ENCODE measurements at regions not wholly inside any gene's neighbourhood (a gene's known extent, or its start where the extent isn't known, plus 50 kb on each side); places are given as distances from the start of the nearest gene placed in this dataset.

DNA sequence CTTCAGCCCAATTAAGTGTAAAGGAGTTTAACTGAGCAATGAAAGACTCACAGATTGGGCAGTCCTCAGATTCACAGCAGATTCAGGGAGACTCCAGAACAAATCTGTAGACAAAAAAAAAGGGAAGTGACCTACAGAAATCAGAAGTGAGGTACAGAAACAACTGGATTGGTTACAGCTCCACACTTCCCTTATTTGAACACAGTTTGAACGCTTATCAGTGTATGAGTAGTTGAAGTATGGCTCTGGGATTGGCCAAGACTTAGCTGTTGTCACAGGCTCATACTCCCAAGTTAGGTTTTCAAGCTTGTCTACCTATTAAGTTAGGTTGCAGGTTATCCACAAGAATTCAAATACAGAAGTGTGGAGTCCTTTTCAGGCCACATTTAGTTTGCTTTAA is 112.4 kb upstream of the ELOVL6 start:
- POLR2A ChIA-PET = no interaction called here
- Histone ChIP-seq H3K27ac (no peak overlapping the region), H3K9me3 (no peaks in the 10 kb centered on the region), H3K4me3 (no peak overlapping the region), H3K4me1 (no peaks in the 10 kb centered on the region), H3K4me2 (no peak overlapping the region)
- CTCF ChIA-PET = interaction anchor here (1.0 kb wide), 1 partner anchor 261 kb away, joined by 3 read pairs; no protein-coding TSS in a partner anchor
- TF ChIP-seq, protein P1, sequence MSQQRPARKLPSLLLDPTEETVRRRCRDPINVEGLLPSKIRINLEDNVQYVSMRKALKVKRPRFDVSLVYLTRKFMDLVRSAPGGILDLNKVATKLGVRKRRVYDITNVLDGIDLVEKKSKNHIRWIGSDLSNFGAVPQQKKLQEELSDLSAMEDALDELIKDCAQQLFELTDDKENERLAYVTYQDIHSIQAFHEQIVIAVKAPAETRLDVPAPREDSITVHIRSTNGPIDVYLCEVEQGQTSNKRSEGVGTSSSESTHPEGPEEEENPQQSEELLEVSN (IDR thresholded peaks at IDR 0.05; ENCODE audit: borderline replicate concordance, low read depth) = no peak
- TF ChIP-seq NFE2L2 (conservative IDR thresholded peaks at IDR 0.05; ENCODE audit: low read length) = no peak
- no peak for TF ChIP-seq CBX8 (IDR thresholded peaks at IDR 0.05)
- TF ChIP-seq CHD4 (IDR thresholded peaks at IDR 0.05; ENCODE audit: borderline replicate concordance) = no peak
- no peak for TF ChIP-seq GATA3 (IDR thresholded peaks at IDR 0.05; ENCODE audit: borderline replicate concordance)
- TF ChIP-seq, protein P2, sequence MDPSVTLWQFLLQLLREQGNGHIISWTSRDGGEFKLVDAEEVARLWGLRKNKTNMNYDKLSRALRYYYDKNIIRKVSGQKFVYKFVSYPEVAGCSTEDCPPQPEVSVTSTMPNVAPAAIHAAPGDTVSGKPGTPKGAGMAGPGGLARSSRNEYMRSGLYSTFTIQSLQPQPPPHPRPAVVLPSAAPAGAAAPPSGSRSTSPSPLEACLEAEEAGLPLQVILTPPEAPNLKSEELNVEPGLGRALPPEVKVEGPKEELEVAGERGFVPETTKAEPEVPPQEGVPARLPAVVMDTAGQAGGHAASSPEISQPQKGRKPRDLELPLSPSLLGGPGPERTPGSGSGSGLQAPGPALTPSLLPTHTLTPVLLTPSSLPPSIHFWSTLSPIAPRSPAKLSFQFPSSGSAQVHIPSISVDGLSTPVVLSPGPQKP (IDR thresholded peaks at IDR 0.05; ENCODE audit: low read depth, low read length) = no peak
- TF ChIP-seq SMC3 (IDR thresholded peaks at IDR 0.05) = no peak
- no peak for TF ChIP-seq RFX5 (IDR thresholded peaks at IDR 0.05)
- TF ChIP-seq TFCP2L1 (CRISPR knock-in tag; IDR thresholded peaks at IDR 0.05) = no peak
- TF ChIP-seq BHLHE40 (IDR thresholded peaks at IDR 0.05; ENCODE audit: low read depth, low read length) = no peak
- no peak for TF ChIP-seq RARB (CRISPR knock-in tag; IDR thresholded peaks at IDR 0.05)
- no peak for TF ChIP-seq HOXB13 (CRISPR knock-in tag; IDR thresholded peaks at IDR 0.05; ENCODE audit: low read depth)
- TF ChIP-seq ZC3H11A (IDR thresholded peaks at IDR 0.05) = no peak
- TF ChIP-seq, protein P3, sequence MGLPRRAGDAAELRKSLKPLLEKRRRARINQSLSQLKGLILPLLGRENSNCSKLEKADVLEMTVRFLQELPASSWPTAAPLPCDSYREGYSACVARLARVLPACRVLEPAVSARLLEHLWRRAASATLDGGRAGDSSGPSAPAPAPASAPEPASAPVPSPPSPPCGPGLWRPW (IDR thresholded peaks at IDR 0.05) = no peak
- TF ChIP-seq JUN (IDR thresholded peaks at IDR 0.05) = no peak
- no peak for TF ChIP-seq KDM1A (IDR thresholded peaks at IDR 0.05; ENCODE audit: low read depth)
- TF ChIP-seq PHF8 (IDR thresholded peaks at IDR 0.05; ENCODE audit: borderline replicate concordance, low read depth) = no peak
- TF ChIP-seq, protein P4, sequence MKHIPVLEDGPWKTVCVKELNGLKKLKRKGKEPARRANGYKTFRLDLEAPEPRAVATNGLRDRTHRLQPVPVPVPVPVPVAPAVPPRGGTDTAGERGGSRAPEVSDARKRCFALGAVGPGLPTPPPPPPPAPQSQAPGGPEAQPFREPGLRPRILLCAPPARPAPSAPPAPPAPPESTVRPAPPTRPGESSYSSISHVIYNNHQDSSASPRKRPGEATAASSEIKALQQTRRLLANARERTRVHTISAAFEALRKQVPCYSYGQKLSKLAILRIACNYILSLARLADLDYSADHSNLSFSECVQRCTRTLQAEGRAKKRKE (CRISPR knock-in tag; IDR thresholded peaks at IDR 0.05; ENCODE audit: low read depth) = no peak
- TF ChIP-seq MYC (IDR thresholded peaks at IDR 0.05; ENCODE audit: borderline replicate concordance, low read length) = no peak
- DNase-seq (ENCODE audit: low read depth in 1 of 2, low spot score in 1 of 2) (peak in 1 of 2 experiments; percentile 11), FAIRE-seq (no peak), ATAC-seq (peak in 1 of 2 experiments; percentile 33; a peak in 1 of 6 replicates)
- WGBS (ENCODE audit: missing lambda C conversion rate) = 38% methylated on average over 1 of the region's 1 CpG

DNA sequence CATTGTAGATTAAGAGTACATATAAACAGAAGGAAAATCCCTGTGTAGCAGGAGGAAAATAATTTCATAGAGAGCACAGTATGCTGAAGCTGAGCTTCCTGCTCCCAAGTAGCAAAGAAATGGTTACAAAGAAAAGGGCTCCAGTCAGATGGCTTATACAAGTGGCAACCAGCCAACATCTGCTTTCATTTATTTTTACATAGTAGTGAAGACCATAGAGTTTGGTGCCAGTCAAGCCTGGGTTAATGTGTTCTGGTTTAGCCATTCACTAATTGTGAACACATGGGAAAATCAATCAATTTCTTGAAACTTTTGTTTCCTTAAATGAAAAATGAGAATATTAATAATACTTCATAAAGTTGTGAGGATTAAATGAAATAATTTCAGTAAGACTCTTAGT is 111.3 kb upstream of the ELOVL6 start:
- Histone ChIP-seq H3K4me3 (no peak overlapping the region), H3K9me3 (no peaks in the 10 kb centered on the region), H3K27ac (no peak overlapping the region), H3K4me2 (no peak overlapping the region), H3K4me1 (no peaks in the 10 kb centered on the region)
- FAIRE-seq = no peak
- no peak for DNase-seq (ENCODE audit: low read depth in 1 of 2, low spot score in 1 of 2)
- ATAC-seq = no peak
- CTCF ChIA-PET = interaction anchor here (0.7 to 1.0 kb wide), 2 partner anchors 260 to 311 kb away, joined by 3 read pairs; no protein-coding TSS in a partner anchor
- no peak for TF ChIP-seq TFCP2L1 (CRISPR knock-in tag; IDR thresholded peaks at IDR 0.05)
- POLR2A ChIA-PET = no interaction called here

DNA sequence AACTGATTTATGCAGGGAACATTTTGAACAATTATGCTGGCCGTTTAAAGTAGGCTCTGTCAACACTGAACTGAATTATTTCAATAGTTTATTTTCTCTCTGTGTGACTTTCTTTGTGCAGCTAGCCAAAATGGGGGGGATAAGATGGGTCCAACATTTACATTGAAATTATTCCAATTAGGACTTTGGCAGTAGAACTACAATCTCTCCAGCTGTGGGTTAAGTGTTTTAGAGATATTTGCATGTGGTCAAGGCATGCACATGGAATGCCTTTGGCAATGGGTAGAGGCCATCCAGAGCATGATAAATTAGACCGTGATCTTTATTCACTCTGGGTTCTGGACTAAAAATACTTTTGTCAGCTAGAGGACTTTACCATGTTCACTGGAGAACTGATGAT is 107.9 kb upstream of the ELOVL6 start:
- FAIRE-seq = no peak

More for the DNA sequence above, 107.9 kb upstream of the ELOVL6 start:
- Histone ChIP-seq H3K9me3 (no peaks in the 10 kb centered on the region), H3K27ac (no peak overlapping the region), H3K4me3 (no peak overlapping the region), H3K4me2 (no peak overlapping the region), H3K4me1 (no peaks in the 10 kb centered on the region)
- WGBS (ENCODE audit: missing lambda C conversion rate) = 21% methylated on average over 2 of the region's 2 CpGs
- TF ChIP-seq, protein P5, sequence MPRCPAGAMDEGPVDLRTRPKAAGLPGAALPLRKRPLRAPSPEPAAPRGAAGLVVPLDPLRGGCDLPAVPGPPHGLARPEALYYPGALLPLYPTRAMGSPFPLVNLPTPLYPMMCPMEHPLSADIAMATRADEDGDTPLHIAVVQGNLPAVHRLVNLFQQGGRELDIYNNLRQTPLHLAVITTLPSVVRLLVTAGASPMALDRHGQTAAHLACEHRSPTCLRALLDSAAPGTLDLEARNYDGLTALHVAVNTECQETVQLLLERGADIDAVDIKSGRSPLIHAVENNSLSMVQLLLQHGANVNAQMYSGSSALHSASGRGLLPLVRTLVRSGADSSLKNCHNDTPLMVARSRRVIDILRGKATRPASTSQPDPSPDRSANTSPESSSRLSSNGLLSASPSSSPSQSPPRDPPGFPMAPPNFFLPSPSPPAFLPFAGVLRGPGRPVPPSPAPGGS (IDR thresholded peaks at IDR 0.05) = no peak
- no peak for TF ChIP-seq CBX2 (IDR thresholded peaks at IDR 0.05; ENCODE audit: borderline replicate concordance, low read depth)
- TF ChIP-seq TFCP2L1 (CRISPR knock-in tag; IDR thresholded peaks at IDR 0.05) = no peak
- no peak for TF ChIP-seq KDM5A (IDR thresholded peaks at IDR 0.05)
- TF ChIP-seq ZNF302 (CRISPR knock-in tag; IDR thresholded peaks at IDR 0.05) = no peak
- no peak for TF ChIP-seq ZC3H11A (IDR thresholded peaks at IDR 0.05)
- no peak for TF ChIP-seq SREBF2 (IDR thresholded peaks at IDR 0.05)
- TF ChIP-seq, protein P2 (IDR thresholded peaks at IDR 0.05; ENCODE audit: low read depth, low read length) = no peak
- TF ChIP-seq HOXA7 (CRISPR knock-in tag; IDR thresholded peaks at IDR 0.05) = no peak
- TF ChIP-seq HEYL (CRISPR knock-in tag; IDR thresholded peaks at IDR 0.05) = no peak
- no peak for TF ChIP-seq HDAC2 (IDR thresholded peaks at IDR 0.05)
- no peak for TF ChIP-seq HOXB5 (CRISPR knock-in tag; IDR thresholded peaks at IDR 0.05)
- TF ChIP-seq MYC (IDR thresholded peaks at IDR 0.05; ENCODE audit: borderline replicate concordance, low read length) = no peak
- TF ChIP-seq, protein P6, sequence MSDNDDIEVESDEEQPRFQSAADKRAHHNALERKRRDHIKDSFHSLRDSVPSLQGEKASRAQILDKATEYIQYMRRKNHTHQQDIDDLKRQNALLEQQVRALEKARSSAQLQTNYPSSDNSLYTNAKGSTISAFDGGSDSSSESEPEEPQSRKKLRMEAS (IDR thresholded peaks at IDR 0.05) = no peak
- no peak for TF ChIP-seq NPAS2 (CRISPR knock-in tag; IDR thresholded peaks at IDR 0.05; ENCODE audit: borderline replicate concordance)
- no peak for TF ChIP-seq ZSCAN20 (CRISPR knock-in tag; IDR thresholded peaks at IDR 0.05)
- ChIA-PET POLR2A (no interaction called here), CTCF (no interaction called here)
- ATAC-seq (no peak), DNase-seq (ENCODE audit: low read depth in 1 of 2, low spot score in 1 of 2) (no peak)
